ENCODE measurements at regions not wholly inside any gene's neighbourhood (a gene's known extent, or its start where the extent isn't known, plus 50 kb on each side); places are given as distances from the start of the nearest gene placed in this dataset.
"Not testable (repeated sequence)": the region's sequence is repeated elsewhere in the genome, so short reads cannot be mapped to it uniquely, and the experiment has no call there.

- Histone ChIP-seq H3K27ac (ENCODE audit: low read depth, low read length) (no peak overlapping the region), H3K9ac (ENCODE audit: low read length) (no peak overlapping the region), H3K27me3 (ENCODE audit: control insufficient read depth in 1 of 2, insufficient read depth in 2 of 2, low read length in 2 of 2) (no peaks in the 10 kb centered on the region), H3K36me3 (ENCODE audit: insufficient read depth, low read length) (no peaks in the 10 kb centered on the region), H3K4me1 (ENCODE audit: insufficient read depth, low read length) (no peaks in the 10 kb centered on the region), H3K4me3 (ENCODE audit: low read depth in 1 of 2, low read length in 2 of 2) (no peak overlapping the region), H3K9me3 (ENCODE audit: low read length) (no peaks in the 10 kb centered on the region)
Measured at GRCh38 chr6:7006515-7007191, 101.1 kb upstream of the RREB1 start.

- H3K9me3 ChIP-seq (ENCODE audit: low read length), result no peaks in the 10 kb centered on the region
- no peak overlapping the region for H3K4me3 ChIP-seq (ENCODE audit: low read depth in 1 of 2, low read length in 2 of 2)
Measured at GRCh38 chr6:7008451-7008988, 99.2 kb upstream of the RREB1 start.

GRCh38 chr6:7016226-7016625, 91.5 kb upstream of the RREB1 start:
- Histone ChIP-seq H3K27me3 (ENCODE audit: control insufficient read depth in 1 of 2, insufficient read depth in 2 of 2, low read length in 2 of 2) (no peaks in the 10 kb centered on the region), H3K4me1 (ENCODE audit: insufficient read depth, low read length) (no peaks in the 10 kb centered on the region), H3K36me3 (ENCODE audit: insufficient read depth, low read length) (no peaks in the 10 kb centered on the region), H3K9ac (ENCODE audit: low read length) (no peak overlapping the region), H3K27ac (ENCODE audit: low read depth, low read length) (no peak overlapping the region), H3K4me3 (ENCODE audit: low read depth in 1 of 2, low read length in 2 of 2) (no peak overlapping the region), H3K9me3 (ENCODE audit: low read length) (no peaks in the 10 kb centered on the region)

More at GRCh38 chr6:7008451-7008988, 99.2 kb upstream of the RREB1 start:
- Histone ChIP-seq H3K4me1 (ENCODE audit: insufficient read depth, low read length) (no peaks in the 10 kb centered on the region), H3K9ac (ENCODE audit: low read length) (no peak overlapping the region), H3K27me3 (ENCODE audit: control insufficient read depth in 1 of 2, insufficient read depth in 2 of 2, low read length in 2 of 2) (no peaks in the 10 kb centered on the region), H3K27ac (ENCODE audit: low read depth, low read length) (no peak overlapping the region), H3K36me3 (ENCODE audit: insufficient read depth, low read length) (no peaks in the 10 kb centered on the region)

GRCh38 chr6:7021301-7021700, 86.5 kb upstream of the RREB1 start:
- H3K4me1 ChIP-seq (ENCODE audit: insufficient read depth, low read length), result no peaks in the 10 kb centered on the region
- no peak overlapping the region for H3K9ac ChIP-seq (ENCODE audit: low read length)
- no peak overlapping the region for H3K27ac ChIP-seq (ENCODE audit: low read depth, low read length)
- no peaks in the 10 kb centered on the region for H3K36me3 ChIP-seq (ENCODE audit: insufficient read depth, low read length)
- H3K27me3 ChIP-seq (ENCODE audit: control insufficient read depth in 1 of 2, insufficient read depth in 2 of 2, low read length in 2 of 2), result no peaks in the 10 kb centered on the region
- no peaks in the 10 kb centered on the region for H3K9me3 ChIP-seq (ENCODE audit: low read length)
- no peak overlapping the region for H3K4me3 ChIP-seq (ENCODE audit: low read depth in 1 of 2, low read length in 2 of 2)

- Histone ChIP-seq H3K9me3 (ENCODE audit: low read length) (no peaks in the 10 kb centered on the region), H3K4me1 (ENCODE audit: insufficient read depth, low read length) (no peaks in the 10 kb centered on the region), H3K36me3 (ENCODE audit: insufficient read depth, low read length) (no peaks in the 10 kb centered on the region), H3K27me3 (ENCODE audit: control insufficient read depth in 1 of 2, insufficient read depth in 2 of 2, low read length in 2 of 2) (no peaks in the 10 kb centered on the region), H3K9ac (ENCODE audit: low read length) (no peak overlapping the region), H3K27ac (ENCODE audit: low read depth, low read length) (no peak overlapping the region), H3K4me3 (ENCODE audit: low read depth in 1 of 2, low read length in 2 of 2) (no peak overlapping the region)
Measured at GRCh38 chr6:7025861-7026260, 81.9 kb upstream of the RREB1 start.

GRCh38 chr6:7028963-7029362, 78.8 kb upstream of the RREB1 start:
- H3K4me3 ChIP-seq (ENCODE audit: low read depth in 1 of 2, low read length in 2 of 2); H3K27me3 ChIP-seq (ENCODE audit: control insufficient read depth in 1 of 2, insufficient read depth in 2 of 2, low read length in 2 of 2); H3K4me1 ChIP-seq (ENCODE audit: insufficient read depth, low read length); H3K36me3 ChIP-seq (ENCODE audit: insufficient read depth, low read length); H3K9me3 ChIP-seq (ENCODE audit: low read length); H3K9ac ChIP-seq (ENCODE audit: low read length); H3K27ac ChIP-seq (ENCODE audit: low read depth, low read length): not testable (repeated sequence)

GRCh38 chr6:7030968-7031367, 76.8 kb upstream of the RREB1 start:
- not testable (repeated sequence) for H3K9ac ChIP-seq (ENCODE audit: low read length); H3K27ac ChIP-seq (ENCODE audit: low read depth, low read length)

GRCh38 chr6:7033202-7033601, 74.6 kb upstream of the RREB1 start:
- no peaks in the 10 kb centered on the region for H3K4me1 ChIP-seq (ENCODE audit: insufficient read depth, low read length)
- no peaks in the 10 kb centered on the region for H3K9me3 ChIP-seq (ENCODE audit: low read length)
- no peak overlapping the region for H3K9ac ChIP-seq (ENCODE audit: low read length)
- no peak overlapping the region for H3K27ac ChIP-seq (ENCODE audit: low read depth, low read length)
- no peaks in the 10 kb centered on the region for H3K27me3 ChIP-seq (ENCODE audit: control insufficient read depth in 1 of 2, insufficient read depth in 2 of 2, low read length in 2 of 2)
- H3K4me3 ChIP-seq (ENCODE audit: low read depth in 1 of 2, low read length in 2 of 2), result no peak overlapping the region
- no peaks in the 10 kb centered on the region for H3K36me3 ChIP-seq (ENCODE audit: insufficient read depth, low read length)

More at GRCh38 chr6:7030968-7031367, 76.8 kb upstream of the RREB1 start:
- H3K4me1 ChIP-seq (ENCODE audit: insufficient read depth, low read length); H3K27me3 ChIP-seq (ENCODE audit: control insufficient read depth in 1 of 2, insufficient read depth in 2 of 2, low read length in 2 of 2); H3K36me3 ChIP-seq (ENCODE audit: insufficient read depth, low read length); H3K9me3 ChIP-seq (ENCODE audit: low read length); H3K4me3 ChIP-seq (ENCODE audit: low read depth in 1 of 2, low read length in 2 of 2): not testable (repeated sequence)

GRCh38 chr6:7034055-7034454, 73.7 kb upstream of the RREB1 start:
- Histone ChIP-seq H3K9ac (ENCODE audit: low read length) (no peak overlapping the region), H3K27me3 (ENCODE audit: control insufficient read depth in 1 of 2, insufficient read depth in 2 of 2, low read length in 2 of 2) (no peaks in the 10 kb centered on the region), H3K36me3 (ENCODE audit: insufficient read depth, low read length) (no peaks in the 10 kb centered on the region), H3K4me1 (ENCODE audit: insufficient read depth, low read length) (no peaks in the 10 kb centered on the region), H3K9me3 (ENCODE audit: low read length) (no peaks in the 10 kb centered on the region), H3K27ac (ENCODE audit: low read depth, low read length) (no peak overlapping the region), H3K4me3 (ENCODE audit: low read depth in 1 of 2, low read length in 2 of 2) (no peak overlapping the region)

- Histone ChIP-seq H3K27ac (ENCODE audit: low read depth, low read length) (no peak overlapping the region), H3K27me3 (ENCODE audit: control insufficient read depth in 1 of 2, insufficient read depth in 2 of 2, low read length in 2 of 2) (no peaks in the 10 kb centered on the region), H3K36me3 (ENCODE audit: insufficient read depth, low read length) (no peaks in the 10 kb centered on the region), H3K4me1 (ENCODE audit: insufficient read depth, low read length) (no peaks in the 10 kb centered on the region), H3K9me3 (ENCODE audit: low read length) (no peaks in the 10 kb centered on the region), H3K4me3 (ENCODE audit: low read depth in 1 of 2, low read length in 2 of 2) (no peak overlapping the region), H3K9ac (ENCODE audit: low read length) (no peak overlapping the region)
Measured at GRCh38 chr6:7035837-7036249, 71.9 kb upstream of the RREB1 start.

GRCh38 chr6:7041511-7042026, 66.2 kb upstream of the RREB1 start:
- no peak overlapping the region for H3K4me3 ChIP-seq (ENCODE audit: low read depth in 1 of 2, low read length in 2 of 2)
- no peak overlapping the region for H3K27ac ChIP-seq (ENCODE audit: low read depth, low read length)
- no peak overlapping the region for H3K9ac ChIP-seq (ENCODE audit: low read length)

More at GRCh38 chr6:7041511-7042026, 66.2 kb upstream of the RREB1 start:
- Histone ChIP-seq H3K36me3 (ENCODE audit: insufficient read depth, low read length) (no peaks in the 10 kb centered on the region), H3K9me3 (ENCODE audit: low read length) (no peaks in the 10 kb centered on the region), H3K27me3 (ENCODE audit: control insufficient read depth in 1 of 2, insufficient read depth in 2 of 2, low read length in 2 of 2) (no peaks in the 10 kb centered on the region), H3K4me1 (ENCODE audit: insufficient read depth, low read length) (no peaks in the 10 kb centered on the region)
